GM12872 (cell line): ENCODE measurements at regions not wholly inside any gene's neighbourhood (a gene's known extent, or its start where the extent isn't known, plus 50 kb on each side); places are given as distances from the start of the nearest gene placed in this dataset.

Source experiments
- CTCF ChIP-seq: IDR thresholded peaks from 3 replicates; pipeline ENCODE4 v1.5.1; 2011; ENCODE audit warnings: low read depth, mild to moderate bottlenecking, low read length, moderate library complexity; ENCODE audit not compliant: insufficient read depth

- TF ChIP-seq CTCF = no peak
These were observed 49.9 kb upstream of the DYRK2 start for GRCh38 chr12:67598598-67598997.
